D721Med (cell line): ENCODE measurements at regions not wholly inside any gene's neighbourhood (a gene's known extent, or its start where the extent isn't known, plus 50 kb on each side); places are given as distances from the start of the nearest gene placed in this dataset.
"Not testable (repeated sequence)": the region's sequence is repeated elsewhere in the genome, so short reads cannot be mapped to it uniquely, and the experiment has no call there.

ENCODE experiments used
- DNase-seq: peaks from one replicate; pipeline ENCODE4 v3.0.0; 2011; ENCODE audit warnings: low spot score; ENCODE audit not compliant: insufficient read length
- FAIRE-seq: peaks from 2 replicates; lab custom pipeline; 2011; peaks lifted over from hg19 to GRCh38; lab: Jason Lieb, UNC
- CTCF ChIP-seq: IDR thresholded peaks from 2 replicates; pipeline ENCODE4 v1.5.1; 2012; ENCODE audit warnings: mild to moderate bottlenecking, control low read depth; ENCODE audit not compliant: insufficient read depth; ENCODE audit errors: missing control alignments

GRCh38 chr6:112886415-112886814 is 539.3 kb downstream of the RFPL4B start:
- FAIRE-seq = no peak
- no peak for TF ChIP-seq CTCF
- DNase-seq = no peak

- not testable (repeated sequence) for FAIRE-seq, DNase-seq
These were observed 540.3 kb downstream of the RFPL4B start for GRCh38 chr6:112887424-112887823.

- FAIRE-seq (no peak), DNase-seq (no peak)
- TF ChIP-seq CTCF = no peak
These were observed 552.4 kb downstream of the RFPL4B start for GRCh38 chr6:112899541-112899940.

DNA sequence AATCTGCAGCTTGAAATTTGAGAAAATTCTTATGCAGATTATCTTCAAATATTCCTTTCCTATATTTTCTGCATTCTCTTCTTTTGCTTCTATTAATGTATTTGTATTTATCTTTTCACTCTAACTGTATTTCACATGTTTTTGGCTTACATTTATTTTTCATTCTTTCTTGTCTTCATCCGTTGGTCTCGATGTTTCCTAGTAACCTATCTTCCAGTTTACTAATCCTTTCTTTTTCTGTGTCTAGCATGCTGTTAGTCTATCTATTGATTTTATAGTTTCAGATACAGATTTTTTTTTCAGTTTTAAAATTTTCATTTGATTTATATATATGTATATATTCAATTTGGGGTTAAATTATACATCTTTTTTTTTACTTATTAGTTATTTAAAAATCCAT is 556.2 kb downstream of the RFPL4B start:
- no peak for TF ChIP-seq CTCF
- DNase-seq = no peak
- FAIRE-seq = no peak

DNA sequence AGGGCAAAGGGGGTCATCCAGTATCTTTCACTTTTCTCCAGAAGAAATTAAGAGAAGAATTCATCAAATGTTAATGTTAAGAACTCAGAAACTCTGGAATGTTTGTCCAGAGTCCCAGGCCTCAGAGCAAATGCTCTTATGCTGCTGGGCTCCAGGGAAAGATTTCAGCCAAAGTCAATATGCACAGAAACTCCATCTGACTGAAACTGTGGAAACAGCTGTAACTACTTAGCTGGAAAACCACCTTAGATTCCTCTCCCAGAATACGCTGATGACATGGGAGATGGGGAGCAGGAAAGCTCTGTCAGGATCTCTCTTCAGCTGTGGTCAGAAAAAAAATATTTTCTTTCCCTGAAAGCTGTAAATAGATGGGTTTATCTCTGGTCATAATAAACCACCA is 559.6 kb downstream of the RFPL4B start:
- TF ChIP-seq CTCF = no peak
- FAIRE-seq = no peak
- no peak for DNase-seq

DNA sequence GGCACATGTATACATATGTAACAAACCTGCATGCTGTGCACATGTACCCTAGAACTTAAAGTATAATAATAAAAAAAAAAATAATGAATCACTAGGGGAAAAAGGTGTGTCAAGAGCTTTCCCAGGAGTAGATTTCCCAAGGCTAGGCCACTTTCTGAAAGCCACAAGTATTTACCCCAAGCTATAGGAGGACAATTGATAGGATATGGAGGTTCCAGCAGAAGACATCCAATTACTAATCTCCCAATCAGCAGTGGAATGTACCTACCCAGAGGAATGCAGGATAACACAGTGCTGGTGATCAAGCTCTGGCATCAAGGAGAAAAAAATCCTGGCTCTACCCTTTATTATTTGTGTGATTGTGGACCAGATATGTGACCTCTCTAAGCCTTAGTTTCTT is 562.7 kb downstream of the RFPL4B start:
- TF ChIP-seq CTCF = no peak
- FAIRE-seq (peak; percentile 35), DNase-seq (no peak)

DNA sequence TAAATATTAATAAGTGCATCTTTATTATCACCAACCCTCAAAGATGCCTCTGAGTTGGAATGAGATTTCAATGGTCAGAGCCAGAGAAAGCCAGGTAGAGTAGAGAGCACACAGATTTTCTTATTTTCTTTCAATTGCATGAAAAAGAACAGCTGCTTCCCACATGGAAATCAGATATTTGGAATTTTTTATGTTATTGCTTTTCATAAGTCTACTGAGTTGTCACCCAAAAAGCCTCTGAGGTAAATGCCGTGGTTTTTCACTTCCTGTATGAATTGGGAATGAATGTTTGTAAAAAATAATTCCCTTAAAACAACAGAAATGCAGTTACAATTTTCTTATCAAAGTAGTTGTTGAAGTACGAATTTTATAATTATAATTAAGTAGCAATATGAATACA is 563.1 kb downstream of the RFPL4B start:
- TF ChIP-seq CTCF = no peak
- FAIRE-seq (no peak), DNase-seq (no peak)

DNA sequence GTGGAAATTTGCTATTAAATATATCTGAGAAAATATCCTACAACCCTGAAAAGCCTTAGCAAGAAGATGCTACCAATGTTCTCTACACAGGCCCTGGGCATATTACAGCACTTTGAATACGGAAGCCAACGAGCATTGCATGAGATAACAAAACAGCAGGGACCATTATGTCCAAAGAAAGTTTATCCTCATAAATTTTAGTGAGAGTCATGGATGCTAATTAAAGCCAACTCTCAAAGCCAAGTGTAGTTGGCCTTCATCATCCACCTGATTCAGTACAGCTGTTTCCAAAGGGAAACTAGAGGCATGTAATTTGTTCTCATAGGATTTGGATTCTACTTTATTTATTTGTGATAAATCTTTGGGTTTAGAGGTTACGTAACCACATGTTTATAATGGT is 564.8 kb downstream of the RFPL4B start:
- no peak for DNase-seq
- no peak for TF ChIP-seq CTCF
- FAIRE-seq = no peak
